Stimulated activated CD8-positive, alpha-beta memory T cell treated with anti-CD3 and anti-CD28 coated beads, Interleukin-7, amount 100 ng/mL, for 4 hours (primary cell): ENCODE measurements at regions not wholly inside any gene's neighbourhood (a gene's known extent, or its start where the extent isn't known, plus 50 kb on each side); places are given as distances from the start of the nearest gene placed in this dataset.

Experiments
- DNase-seq, 2 donors: peaks; one replicate each; pipeline ENCODE4 v3.0.0-alpha.2; 2020; ENCODE audit warnings: low read depth in 2 of 2

DNA sequence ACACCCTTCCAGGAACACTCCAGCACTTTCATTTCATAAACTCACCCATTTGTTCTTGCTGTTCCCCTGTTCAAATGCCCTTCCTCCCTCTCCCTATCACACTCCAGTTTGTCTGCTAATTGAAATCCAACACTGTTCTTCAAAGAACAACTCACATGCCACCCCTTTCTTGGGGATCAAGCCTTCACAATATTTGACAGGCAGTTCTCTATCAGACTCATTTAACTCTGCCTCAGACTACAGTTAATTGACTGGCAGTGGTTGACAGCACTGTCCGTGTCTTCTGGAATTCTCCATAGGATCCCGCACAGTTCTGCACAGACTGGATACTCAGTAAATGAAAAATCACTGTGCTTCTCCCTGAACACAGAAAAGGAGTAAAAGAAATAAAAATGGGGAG is 87.8 kb downstream of the PMP22 start:
- DNase-seq, result no peak

DNA sequence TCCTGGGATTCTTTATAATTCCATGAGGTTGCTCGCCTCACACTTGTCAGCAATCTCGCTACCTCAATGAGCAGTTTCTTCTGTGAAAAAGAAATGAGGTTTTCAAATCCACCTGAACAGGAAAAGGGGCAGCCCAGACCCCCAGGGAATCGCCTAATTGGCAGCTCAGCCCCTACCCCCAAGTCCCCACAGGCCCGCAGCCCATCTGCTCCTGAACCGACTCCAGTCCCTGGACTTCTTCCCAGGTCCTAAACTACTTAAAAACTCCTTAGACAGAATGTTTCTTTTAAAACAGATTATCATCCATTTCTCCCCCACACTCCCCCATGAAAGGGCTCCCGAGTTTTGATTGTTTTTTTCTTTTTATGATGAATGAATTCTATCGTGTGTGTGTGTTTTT is 89.8 kb downstream of the PMP22 start:
- DNase-seq, result no peak

DNA sequence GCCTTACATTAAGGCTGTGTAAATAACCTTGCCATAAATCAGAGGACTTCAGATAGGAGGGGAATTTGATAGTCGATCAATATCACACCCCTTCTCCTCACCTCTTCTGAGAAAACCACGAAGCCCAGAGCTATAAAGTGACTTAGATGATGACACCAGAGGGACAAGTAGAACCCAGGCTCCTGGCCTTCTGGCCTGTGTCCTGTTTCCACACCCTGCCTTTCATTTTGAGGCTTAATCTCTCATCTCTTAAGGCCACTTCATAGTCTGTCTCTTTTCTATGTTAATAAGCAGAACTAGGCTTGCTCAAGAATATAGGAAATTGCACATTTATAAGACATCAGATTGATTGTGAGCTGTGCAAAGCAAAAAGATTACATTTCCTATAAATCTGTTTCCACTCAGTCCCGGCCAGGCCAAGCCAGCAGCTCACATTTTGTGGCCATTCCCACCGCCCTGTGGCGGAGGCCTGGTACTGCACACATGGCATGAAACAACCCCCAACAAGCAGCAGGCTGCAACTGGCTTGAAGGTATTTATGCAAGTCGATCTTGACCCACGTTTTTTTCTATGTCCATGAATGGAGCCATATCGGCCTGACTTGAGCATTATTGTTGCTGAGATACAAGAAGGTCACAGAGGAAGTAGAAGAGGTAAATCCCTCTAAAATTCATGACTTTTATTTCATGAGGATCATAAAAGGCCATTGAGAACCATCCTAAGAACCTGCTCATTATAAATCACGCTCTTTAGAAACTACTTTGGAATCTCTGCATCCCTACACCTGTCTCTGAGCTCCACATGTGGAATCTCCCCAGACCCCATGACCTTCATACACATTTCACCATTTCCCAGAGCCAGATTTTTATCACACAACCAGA is 93.7 kb downstream of the PMP22 start:
- DNase-seq, result no peak

DNA sequence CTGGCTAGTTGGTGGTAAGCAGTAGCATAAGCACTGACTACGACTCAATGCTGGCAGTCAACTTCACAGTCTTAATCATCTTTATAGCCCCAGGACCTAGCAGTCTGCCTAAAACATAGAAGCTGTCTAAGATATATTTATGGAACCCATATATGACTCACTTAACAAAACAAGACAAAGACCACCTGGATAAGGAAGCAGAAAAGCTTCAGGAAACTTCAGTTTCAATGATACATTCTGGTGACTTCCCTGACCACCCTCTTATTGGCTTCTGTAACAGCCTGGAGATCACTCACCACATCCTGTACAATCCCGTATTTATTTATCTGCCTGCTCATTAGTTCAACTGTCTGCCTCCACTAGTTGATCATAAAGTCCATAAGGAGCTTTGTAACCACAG is 95.5 kb downstream of the PMP22 start:
- DNase-seq, result no peak

DNA sequence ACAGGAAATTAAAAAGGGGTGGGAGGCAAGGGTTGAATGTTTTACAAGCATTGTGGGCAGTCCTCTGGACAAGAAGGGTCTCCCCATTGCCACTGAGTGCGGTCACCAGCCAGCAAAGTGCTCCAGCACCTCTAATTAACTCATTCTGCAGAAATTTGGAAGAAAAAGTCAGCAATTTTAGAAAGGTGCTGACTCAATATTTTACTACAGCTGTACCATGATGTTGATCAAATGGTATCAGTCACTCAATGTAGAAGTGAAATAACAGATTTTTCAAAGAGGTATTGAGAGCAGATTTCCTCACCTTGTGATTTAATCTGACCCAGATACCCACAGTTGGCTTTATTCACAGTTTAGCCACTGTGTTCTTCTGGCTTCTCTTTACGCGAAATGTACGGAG is 96.7 kb downstream of the PMP22 start:
- no peak for DNase-seq

GRCh38 chr17:15161395-15161794 is 103.7 kb downstream of the PMP22 start:
- DNase-seq, result no peak

DNA sequence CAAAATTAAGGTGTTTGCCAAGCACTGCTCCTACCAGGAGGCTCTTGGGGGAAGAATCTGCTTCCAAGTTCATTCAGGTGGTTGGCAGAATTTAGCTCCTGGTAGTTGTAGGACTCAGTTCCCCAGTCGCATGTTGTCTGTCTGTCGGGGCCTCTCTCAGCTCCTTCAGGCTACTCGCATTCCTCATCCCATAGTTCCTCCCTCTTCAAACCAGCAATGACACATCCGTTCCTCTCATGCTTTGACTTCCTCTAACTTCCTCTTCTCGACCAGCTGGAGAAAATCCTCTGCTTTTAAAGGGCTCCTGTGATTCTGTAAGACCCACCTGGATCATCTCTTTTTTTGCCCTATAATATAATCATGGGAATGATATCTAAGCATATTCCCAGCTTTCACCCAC is 108.1 kb downstream of the PMP22 start:
- no peak for DNase-seq

GRCh38 chr17:15154618-15155017 is 110.5 kb downstream of the PMP22 start:
- no peak for DNase-seq

DNA sequence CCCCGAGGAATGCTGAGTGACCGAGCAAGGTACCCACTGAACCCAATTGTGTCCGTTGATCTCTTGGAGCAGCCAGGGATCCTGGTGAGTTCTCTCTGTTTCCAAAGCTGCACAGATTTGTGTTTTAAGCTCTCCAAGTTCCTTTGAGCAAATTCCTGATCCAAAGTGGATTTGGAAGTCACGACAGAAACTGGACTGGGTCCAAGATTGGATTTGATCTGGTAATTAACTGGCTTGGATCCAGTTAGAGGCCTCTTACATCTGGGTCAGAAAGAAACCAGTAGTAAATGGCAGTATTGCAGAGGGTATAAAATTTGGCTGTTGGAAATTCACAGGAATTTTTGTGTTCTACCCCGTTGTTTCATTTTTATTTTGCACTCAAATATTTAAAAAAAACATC is 119.5 kb downstream of the PMP22 start:
- no peak for DNase-seq

DNA sequence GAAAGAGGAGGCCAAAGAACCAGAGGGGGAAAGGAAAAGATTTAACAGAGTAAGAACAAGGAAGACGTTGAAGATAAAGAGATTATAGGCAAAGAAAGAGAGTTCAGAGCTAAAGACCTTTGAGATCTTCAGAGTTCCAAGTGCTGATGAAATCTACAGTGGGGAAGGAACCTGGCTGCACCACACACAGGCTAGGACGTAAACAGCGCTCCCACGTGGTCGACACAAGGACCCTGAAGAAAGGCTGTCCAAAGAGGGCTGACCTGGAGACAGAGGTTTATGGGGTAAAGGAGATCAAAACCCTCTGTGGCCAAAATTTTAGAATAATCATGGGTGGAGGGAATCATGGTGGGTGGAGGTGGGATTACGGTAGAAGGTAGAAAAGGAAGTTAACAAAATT is 121.6 kb downstream of the PMP22 start:
- DNase-seq, result no peak

GRCh38 chr17:15134363-15134762 is 130.8 kb downstream of the PMP22 start:
- no peak for DNase-seq

DNA sequence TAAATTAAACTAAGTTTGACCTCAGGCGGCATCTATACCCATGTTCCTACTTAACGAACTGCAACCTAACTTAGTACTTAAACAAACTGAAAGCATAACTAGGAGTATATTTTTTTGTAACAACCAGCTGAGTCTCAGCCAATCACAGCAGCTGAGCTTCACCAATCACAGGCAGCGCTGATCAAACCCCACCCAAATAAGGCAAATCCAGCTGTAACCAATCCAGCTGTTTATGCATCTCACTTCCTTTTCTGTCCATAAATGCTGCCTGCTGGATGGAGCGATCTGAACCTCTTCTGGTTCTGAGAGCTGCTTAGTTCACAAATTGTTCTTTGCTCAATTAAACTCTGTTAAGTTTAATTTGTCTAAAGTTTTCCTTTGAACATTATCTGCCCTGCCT is 131.3 kb downstream of the PMP22 start:
- no peak for DNase-seq

GRCh38 chr17:15133143-15133542 is 132.0 kb downstream of the PMP22 start:
- DNase-seq, result no peak

DNA sequence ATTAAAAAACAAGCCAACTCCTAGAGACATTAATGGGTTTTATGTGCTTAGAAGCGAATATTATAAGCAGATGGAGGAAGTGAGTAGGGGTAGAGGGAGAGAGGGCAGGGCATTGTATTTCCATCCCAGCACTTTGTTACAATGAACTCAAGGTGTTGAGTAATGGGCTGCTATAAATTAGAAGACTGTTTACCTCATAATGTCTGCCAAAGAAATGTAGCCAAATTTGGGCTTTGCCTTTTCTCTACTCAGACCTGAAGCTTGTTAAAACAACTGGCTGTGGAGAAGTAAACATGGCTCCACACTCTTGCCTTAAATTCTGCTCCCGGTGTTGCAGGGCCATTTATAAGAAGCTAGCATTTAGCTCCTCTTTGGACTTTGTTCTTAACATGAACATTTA is 134.7 kb downstream of the PMP22 start:
- no peak for DNase-seq

GRCh38 chr17:15129986-15130385 is 135.1 kb downstream of the PMP22 start:
- DNase-seq, result no peak

- DNase-seq, result no peak
Observed at GRCh38 chr17:15124746-15125145, 140.4 kb downstream of the PMP22 start.

GRCh38 chr17:15124264-15124595 is 140.9 kb downstream of the PMP22 start:
- no peak for DNase-seq

DNA sequence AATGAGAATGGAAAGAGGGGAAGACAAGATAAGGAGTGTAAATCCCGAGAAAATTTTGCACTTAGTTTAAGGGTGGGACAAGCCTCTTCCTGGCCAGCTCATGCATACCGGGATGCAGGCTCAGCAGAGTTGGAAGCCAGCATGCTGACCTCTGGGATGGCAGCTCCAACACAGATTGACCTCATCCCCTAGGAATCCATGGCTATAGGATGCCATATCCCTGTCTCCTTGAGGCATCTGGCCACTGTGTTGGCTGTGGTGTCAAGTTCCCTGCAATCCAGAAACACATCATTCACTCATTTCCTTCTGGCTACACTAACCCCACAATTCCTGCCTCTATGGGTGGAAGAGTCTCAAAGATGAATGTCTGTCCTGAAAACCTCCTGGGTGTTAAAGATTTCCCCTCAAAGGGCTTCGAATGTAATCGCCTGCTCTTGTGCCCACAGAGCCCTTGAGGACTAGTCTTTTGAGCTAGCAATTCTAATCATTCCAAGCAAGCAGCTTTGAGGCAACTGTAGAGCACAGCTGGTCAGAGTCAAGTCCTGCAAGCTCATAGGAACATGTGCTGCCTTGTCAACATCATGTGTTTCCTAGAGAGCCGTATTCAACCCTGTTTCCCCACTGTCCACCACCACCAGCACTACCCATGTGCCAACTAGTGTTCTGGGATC is 141.4 kb downstream of the PMP22 start:
- DNase-seq, result no peak

- DNase-seq, result no peak
Observed at GRCh38 chr17:15122857-15123256, 142.3 kb downstream of the PMP22 start.

GRCh38 chr17:15121426-15121825 is 143.7 kb downstream of the PMP22 start:
- DNase-seq, result no peak

DNA sequence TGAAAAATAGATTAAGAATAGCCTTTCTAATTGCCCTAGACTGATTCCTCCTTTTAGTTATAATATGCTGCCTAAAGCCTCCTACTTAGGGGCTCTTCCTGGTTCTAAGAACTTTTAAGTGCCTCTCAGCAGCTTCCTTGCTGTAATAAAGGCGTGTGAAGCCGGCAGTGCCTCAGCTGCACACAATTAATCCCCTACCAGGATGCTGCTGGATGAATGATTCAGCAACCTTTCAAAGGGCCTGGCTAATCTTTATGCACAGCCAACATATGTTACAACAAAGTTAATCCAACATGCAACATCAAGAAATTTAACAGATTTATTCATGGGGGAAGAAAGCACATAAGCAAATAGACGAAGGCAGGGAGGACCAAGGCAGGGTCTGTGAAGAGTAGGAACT is 145.2 kb downstream of the PMP22 start:
- DNase-seq, result no peak

DNA sequence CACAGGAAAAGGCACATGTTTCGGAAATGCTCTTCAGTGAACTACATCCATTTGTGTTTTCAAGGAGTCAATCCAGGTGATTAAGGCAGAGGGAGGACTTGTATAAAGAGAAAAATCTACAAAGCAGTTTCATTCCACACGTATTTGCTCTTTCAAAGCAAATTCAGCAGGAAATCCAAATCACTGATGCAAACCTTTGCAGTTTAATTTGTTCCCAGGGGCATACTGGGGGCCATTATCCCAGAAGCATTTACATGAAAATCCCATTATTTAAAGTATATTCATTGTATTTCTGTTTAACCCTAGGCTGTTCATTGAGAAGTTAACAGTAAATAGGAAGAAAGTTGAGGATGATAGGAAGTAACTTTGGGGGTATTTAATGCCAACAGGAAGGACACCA is 147.9 kb downstream of the PMP22 start:
- DNase-seq, result no peak

DNA sequence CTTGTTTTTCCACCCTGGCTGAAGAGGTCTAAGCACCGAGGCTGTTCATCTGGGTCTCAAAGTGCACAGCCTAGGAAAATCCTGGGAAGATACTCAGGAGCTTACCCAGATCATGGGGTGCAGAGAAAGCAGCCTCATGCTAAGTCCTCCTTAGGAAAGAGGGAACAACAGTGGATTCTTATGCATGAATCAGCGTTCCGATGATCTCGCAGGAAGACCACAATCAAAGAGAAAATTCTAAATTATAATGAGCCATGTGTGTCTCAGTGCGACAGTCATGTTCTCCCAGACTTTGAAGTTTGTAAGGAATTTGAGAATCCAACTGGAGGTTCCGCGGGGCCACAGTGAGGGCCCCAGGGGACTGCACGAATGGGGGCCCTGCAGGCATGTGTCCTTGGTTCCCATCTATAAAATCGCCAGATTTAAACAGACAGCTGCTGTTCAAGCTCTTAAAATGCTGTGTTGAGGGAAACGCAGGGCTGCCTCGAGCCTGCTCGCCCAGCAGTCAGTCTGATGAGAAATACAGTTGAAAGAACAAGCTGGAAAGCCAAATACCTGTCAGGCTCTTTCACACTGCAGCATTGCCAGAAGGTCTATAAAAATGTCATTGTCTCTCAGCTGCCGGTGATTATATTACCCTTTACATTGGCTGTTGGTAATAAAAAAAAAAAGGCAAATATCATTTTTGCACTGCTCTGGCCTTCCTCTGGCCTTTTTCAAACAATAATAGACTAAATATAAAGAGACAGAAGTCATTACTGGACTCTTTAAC is 152.1 kb downstream of the PMP22 start:
- DNase-seq, result no peak
